Neural progenitor cell (in vitro differentiated cells): ENCODE measurements at regions not wholly inside any gene's neighbourhood (a gene's known extent, or its start where the extent isn't known, plus 50 kb on each side); places are given as distances from the start of the nearest gene placed in this dataset.

Source experiments
- CTCF ChIP-seq: fragments of 200-600 bp; sonication (generic); IDR thresholded peaks from 2 replicates; pipeline ENCODE4 v1.5.1; 2017; ENCODE audit warnings: antibody characterized with exemption, mild to moderate bottlenecking
- EZH2 ChIP-seq: fragments of 200-600 bp; sonication (generic); IDR thresholded peaks from 2 replicates; pipeline ENCODE4 v1.6.1; 2017; ENCODE audit warnings: antibody characterized with exemption, mild to moderate bottlenecking, moderate library complexity

- TF ChIP-seq CTCF = no peak
- TF ChIP-seq EZH2 = no peak
These were observed 330.6 kb downstream of the RND3 start for GRCh38 chr2:150156876-150157275.
